DMS 273 (cell line): ENCODE measurements at regions not wholly inside any gene's neighbourhood (a gene's known extent, or its start where the extent isn't known, plus 50 kb on each side); places are given as distances from the start of the nearest gene placed in this dataset.
A peak's percentile ranks its signal among the peaks of the same experiment; 100 is the strongest.

Experiments
- DNase-seq: peaks from one replicate; lab custom pipeline; 2025; ENCODE audit not compliant: unreplicated experiment; lab: John Stamatoyannopoulos, UW

DNA sequence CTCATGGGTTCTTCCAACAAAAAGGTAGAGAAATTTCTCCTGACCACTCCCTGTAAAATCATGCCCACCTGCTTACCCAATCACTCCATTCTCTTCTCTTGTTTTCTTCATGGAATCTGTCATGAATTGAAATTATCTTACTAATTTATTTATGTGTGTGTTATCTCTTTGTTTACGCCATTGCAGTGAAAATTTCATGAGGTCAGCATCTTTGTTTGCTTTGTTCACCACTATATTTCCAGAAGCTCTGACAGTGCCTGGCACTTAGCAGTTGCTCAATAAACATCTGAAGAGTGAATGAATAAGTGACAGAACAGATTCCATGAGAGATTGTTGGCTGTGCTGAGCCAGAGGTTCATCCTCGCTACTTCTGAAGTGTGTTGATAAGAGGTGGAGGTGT lies 329.5 kb downstream of the NXPE2 start:
- DNase-seq: no peak

- DNase-seq: peak; percentile 37
These were observed 330.5 kb downstream of the NXPE2 start for GRCh38 chr11:115008799-115009198.

- no peak for DNase-seq
These were observed 339.2 kb downstream of the NXPE2 start for GRCh38 chr11:115017529-115017928.

DNA sequence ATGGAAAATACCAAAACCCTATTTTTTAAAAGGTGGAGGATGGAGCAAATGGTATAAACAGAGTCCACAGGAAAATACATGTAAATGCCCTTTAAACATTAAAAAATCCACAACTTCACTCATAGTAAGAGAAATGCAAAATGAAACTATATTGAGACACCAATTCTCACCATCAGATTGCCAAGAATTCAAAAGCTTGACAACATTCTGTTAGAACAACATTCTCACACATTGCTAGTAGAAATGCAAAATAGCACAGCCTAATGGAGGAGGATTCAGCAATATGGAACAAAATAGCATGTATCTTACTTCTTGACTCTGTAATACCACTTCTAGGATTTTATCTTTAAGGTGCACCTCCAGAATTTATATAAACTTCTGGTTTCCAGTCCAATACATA lies 351.8 kb downstream of the NXPE2 start:
- DNase-seq: no peak

- no peak for DNase-seq
These were observed 358.3 kb downstream of the NXPE2 start for GRCh38 chr11:115036406-115037180.

- peak; percentile 73 for DNase-seq
These were observed 363.7 kb downstream of the NXPE2 start for GRCh38 chr11:115042002-115042401.

GRCh38 chr11:115047631-115048030 lies 369.3 kb downstream of the NXPE2 start:
- DNase-seq: no peak

- DNase-seq: no peak
These were observed 371.5 kb downstream of the NXPE2 start for GRCh38 chr11:115049796-115050195.

- DNase-seq: no peak
These were observed 372.4 kb downstream of the NXPE2 start for GRCh38 chr11:115050756-115051155.

DNA sequence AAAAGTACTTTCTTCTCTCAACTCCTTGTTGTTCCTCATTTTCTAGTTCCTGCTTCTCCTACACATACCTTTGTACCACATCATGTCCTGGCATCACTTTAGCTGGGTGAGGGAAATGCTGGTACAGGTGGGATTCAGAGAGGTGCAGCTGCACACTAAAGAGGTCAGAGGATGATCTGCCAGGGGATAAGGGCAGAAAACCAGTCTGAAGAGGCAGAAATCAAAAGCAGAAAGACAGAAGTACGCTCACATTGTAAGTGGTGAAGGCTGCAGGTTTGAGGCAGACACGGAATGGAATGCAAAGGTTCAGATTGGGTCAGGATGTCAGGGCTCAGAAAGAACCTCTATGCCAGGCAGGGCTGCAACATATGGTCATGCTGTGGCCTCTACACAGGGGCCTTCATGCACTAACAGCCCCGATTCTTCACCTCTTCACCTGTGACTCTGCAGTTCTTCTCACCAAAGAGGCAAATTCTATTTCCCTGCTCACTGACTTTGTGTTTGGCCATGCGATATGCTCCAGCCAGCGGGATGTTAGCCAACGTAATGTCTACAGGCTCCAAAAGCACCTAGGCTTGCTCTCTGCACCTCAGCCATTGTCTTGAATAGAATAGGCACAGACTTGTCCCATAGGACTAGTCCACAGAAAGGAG lies 373.7 kb downstream of the NXPE2 start:
- DNase-seq: no peak

- DNase-seq: no peak
These were observed 374.3 kb downstream of the NXPE2 start for GRCh38 chr11:115052601-115053000.

DNA sequence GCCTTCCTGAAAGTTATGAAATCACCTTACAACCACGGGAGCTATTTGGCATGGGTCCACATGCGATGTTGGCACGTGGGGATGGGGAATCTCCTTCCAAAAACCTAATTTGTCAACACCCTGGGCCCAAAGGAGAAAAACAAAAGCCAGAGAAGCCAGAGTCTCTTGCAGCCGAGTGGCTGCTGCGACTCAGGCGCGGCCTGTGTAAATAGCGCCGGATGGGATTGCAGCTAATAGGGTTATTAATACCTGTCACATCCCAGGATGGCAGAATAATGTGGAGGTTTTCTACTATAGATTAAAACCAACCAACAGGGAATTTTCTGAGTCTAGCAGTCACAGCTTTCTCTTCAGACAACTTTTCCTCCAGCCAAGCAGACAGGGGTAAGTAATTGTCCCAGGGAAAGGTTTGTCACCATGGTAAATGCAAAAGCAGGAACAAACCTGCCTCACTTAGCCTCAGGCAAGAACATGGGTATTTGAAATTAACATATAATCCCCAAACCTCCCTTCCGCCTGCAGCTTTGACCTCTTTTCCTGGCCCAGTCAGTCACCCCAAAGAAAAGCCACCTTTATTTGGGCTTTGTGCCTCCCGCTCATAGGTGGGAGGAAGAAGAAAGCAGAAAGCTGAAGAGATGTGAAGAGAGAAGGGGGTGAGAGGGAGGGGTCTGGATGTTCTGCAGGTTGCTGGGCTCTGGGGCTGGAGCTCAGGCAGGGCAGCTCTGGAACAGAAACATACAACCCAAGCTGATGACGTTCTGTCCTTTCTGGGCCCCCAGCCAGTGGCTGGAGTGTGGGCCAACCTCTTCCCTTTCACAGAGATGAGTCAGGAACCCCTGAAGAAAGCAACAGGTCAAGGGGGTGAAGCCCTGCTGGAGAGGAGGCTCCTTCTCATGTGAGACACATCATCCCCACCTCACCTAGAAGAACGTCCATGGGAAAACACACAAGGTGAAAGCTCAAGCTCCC lies 376.5 kb downstream of the NXPE2 start:
- no peak for DNase-seq

- no peak for DNase-seq
These were observed 378.2 kb downstream of the NXPE2 start for GRCh38 chr11:115056514-115056913.

GRCh38 chr11:115060840-115061239 lies 382.5 kb downstream of the NXPE2 start:
- no peak for DNase-seq

GRCh38 chr11:115065314-115065713 lies 387.0 kb downstream of the NXPE2 start:
- no peak for DNase-seq

- DNase-seq: peak; percentile 41
These were observed 387.7 kb downstream of the NXPE2 start for GRCh38 chr11:115065830-115066664.

GRCh38 chr11:115067471-115067870 lies 389.1 kb downstream of the NXPE2 start:
- no peak for DNase-seq

DNA sequence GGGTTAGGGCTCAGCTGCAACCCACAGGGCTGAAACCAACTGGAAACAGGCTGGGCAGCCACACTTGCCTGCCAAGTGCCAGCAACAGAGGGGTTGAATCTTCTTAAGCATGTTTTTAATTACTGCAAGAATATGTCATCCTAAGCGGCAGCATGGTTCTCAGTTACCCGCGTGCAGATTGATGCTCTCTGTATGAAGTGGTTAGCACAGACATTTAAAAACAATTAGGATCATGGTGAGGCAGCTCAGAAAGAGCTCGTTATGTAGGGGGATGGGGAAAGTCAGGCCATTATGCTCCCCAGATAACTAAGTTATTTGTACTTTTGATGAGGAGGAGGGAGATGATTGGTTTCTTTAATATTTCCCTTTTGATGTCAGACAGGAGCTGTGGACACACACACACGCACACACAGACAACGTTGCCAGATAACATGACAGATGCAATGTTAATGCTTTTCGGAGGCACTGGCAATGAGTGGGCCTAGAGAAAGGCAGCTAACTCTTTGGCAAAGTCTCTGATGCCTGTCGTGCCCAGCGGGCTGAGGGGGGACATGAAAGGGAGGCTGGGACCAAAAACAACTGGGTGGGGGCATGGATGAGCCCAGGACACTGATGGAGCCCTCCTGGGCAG lies 389.7 kb downstream of the NXPE2 start:
- peak; percentile 33 for DNase-seq

- no peak for DNase-seq
These were observed 391.3 kb downstream of the NXPE2 start for GRCh38 chr11:115069599-115069998.

DNA sequence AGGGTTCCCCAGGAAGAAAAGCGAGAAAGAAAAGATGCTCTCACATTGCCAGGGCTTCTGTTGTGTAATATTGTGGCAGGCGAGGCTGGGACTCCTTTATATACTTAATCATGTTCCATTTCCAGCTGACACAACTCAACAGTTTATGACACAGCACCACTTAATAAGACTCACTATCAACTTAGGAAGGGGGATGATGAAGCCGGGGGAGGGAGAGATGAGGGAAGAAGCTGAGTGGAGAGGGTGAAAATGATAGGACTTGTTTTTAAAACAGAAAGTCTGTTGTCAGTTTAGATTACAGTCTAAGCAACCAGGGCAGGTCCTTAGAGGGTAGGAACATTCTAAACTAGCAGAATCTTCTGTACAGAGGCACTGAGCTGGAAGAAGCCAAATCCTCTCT lies 397.0 kb downstream of the NXPE2 start:
- no peak for DNase-seq
